Transverse colon (tissue), 4 donors: ENCODE measurements at regions not wholly inside any gene's neighbourhood (a gene's known extent, or its start where the extent isn't known, plus 50 kb on each side); places are given as distances from the start of the nearest gene placed in this dataset.

ENCODE experiments used
- CTCF ChIP-seq, 5 experiments: fragments of 200-600 bp in 3 of 5; fragments of 450-650 bp in 2 of 5; sonication (generic) in 3 of 5; IDR thresholded peaks; 1 replicate in 2 of 5; 2 replicates in 3 of 5; pipeline ENCODE4 v1.5.1; 2016 to 2017; ENCODE audit warnings: antibody characterized with exemption in 5 of 5, inconsistent platforms in 3 of 5, mild to moderate bottlenecking in 2 of 5, moderate library complexity in 1 of 5
- EP300 ChIP-seq: sonication (generic); formaldehyde crosslinking; IDR thresholded peaks from one replicate; pipeline ENCODE4 v1.6.1; 2017; ENCODE audit warnings: antibody characterized with exemption, low read depth
- POLR2A ChIP-seq: fragments of 450-650 bp; IDR thresholded peaks from one replicate; pipeline ENCODE4 v1.6.1; 2016; ENCODE audit warnings: antibody characterized with exemption, mild to moderate bottlenecking, moderate library complexity
- POLR2AphosphoS5 ChIP-seq, 3 donors: sonication (generic); formaldehyde crosslinking; IDR thresholded peaks; one replicate each; pipeline ENCODE4 v1.6.1; 2016; ENCODE audit warnings: antibody characterized with exemption in 3 of 3

- no peak for TF ChIP-seq CTCF (IDR thresholded peaks at IDR 0.05)
- no peak for TF ChIP-seq EP300
- no peak for TF ChIP-seq POLR2AphosphoS5 (IDR thresholded peaks at IDR 0.05)
- TF ChIP-seq POLR2A = no peak
Measured at GRCh38 chr10:123327450-123327849, 173.2 kb downstream of the BUB3 start.
